ENCODE measurements at regions not wholly inside any gene's neighbourhood (a gene's known extent, or its start where the extent isn't known, plus 50 kb on each side); places are given as distances from the start of the nearest gene placed in this dataset.

GRCh38 chr2:9103663-9104277, 100.3 kb upstream of the MBOAT2 start:
- Histone ChIP-seq H3K9me3 (no peaks in the 10 kb centered on the region), H3K4me3 (ENCODE audit: low read depth in 1 of 2, low read length in 1 of 2) (no peak overlapping the region), H3K4me1 (ENCODE audit: control insufficient read depth in 1 of 2, insufficient read depth in 1 of 2, low read depth in 1 of 2, low read length in 1 of 2) (peaks cover 0 to 3% of the 10 kb centered on the region in 2 experiments), H3K36me3 (no peaks in the 10 kb centered on the region), H3K27ac (no peak overlapping the region), H3K27me3 (no peaks in the 10 kb centered on the region)
- TF ChIP-seq CTCF (IDR thresholded peaks at IDR 0.05): no peak

GRCh38 chr2:9102861-9103662, 99.6 kb upstream of the MBOAT2 start:
- no peak for TF ChIP-seq CTCF (IDR thresholded peaks at IDR 0.05)
- no peaks in the 10 kb centered on the region for H3K9me3 ChIP-seq
- H3K4me3 ChIP-seq (ENCODE audit: low read depth in 1 of 2, low read length in 1 of 2): no peak overlapping the region
- no peaks in the 10 kb centered on the region for H3K36me3 ChIP-seq
- no peak overlapping the region for H3K27ac ChIP-seq
- H3K4me1 ChIP-seq (ENCODE audit: control insufficient read depth in 1 of 2, insufficient read depth in 1 of 2, low read depth in 1 of 2, low read length in 1 of 2): peaks cover 0 to 3% of the 10 kb centered on the region in 2 experiments
- H3K27me3 ChIP-seq: no peaks in the 10 kb centered on the region

- Histone ChIP-seq H3K9me3 (no peaks in the 10 kb centered on the region), H3K36me3 (no peaks in the 10 kb centered on the region), H3K27me3 (no peaks in the 10 kb centered on the region), H3K4me3 (ENCODE audit: low read depth in 1 of 2, low read length in 1 of 2) (no peak overlapping the region), H3K27ac (no peak overlapping the region), H3K4me1 (ENCODE audit: control insufficient read depth in 1 of 2, insufficient read depth in 1 of 2, low read depth in 1 of 2, low read length in 1 of 2) (no peaks in the 10 kb centered on the region)
- no peak for TF ChIP-seq CTCF (IDR thresholded peaks at IDR 0.05)
These were observed 98.4 kb upstream of the MBOAT2 start for GRCh38 chr2:9101763-9102425.

- peaks cover 9 to 12% of the 10 kb centered on the region in 2 experiments for H3K4me1 ChIP-seq (ENCODE audit: control insufficient read depth in 1 of 2, insufficient read depth in 1 of 2, low read depth in 1 of 2, low read length in 1 of 2)
- no peaks in the 10 kb centered on the region for H3K36me3 ChIP-seq
- no peak overlapping the region for H3K4me3 ChIP-seq (ENCODE audit: low read depth in 1 of 2, low read length in 1 of 2)
- TF ChIP-seq CTCF (IDR thresholded peaks at IDR 0.05): no peak
- H3K9me3 ChIP-seq: no peaks in the 10 kb centered on the region
- no peaks in the 10 kb centered on the region for H3K27me3 ChIP-seq
- H3K27ac ChIP-seq: no peak overlapping the region
These were observed 96.8 kb upstream of the MBOAT2 start for GRCh38 chr2:9100080-9100876.

GRCh38 chr2:9099341-9099751, 95.9 kb upstream of the MBOAT2 start:
- Histone ChIP-seq H3K27ac (no peak overlapping the region), H3K36me3 (no peaks in the 10 kb centered on the region), H3K27me3 (no peaks in the 10 kb centered on the region), H3K4me1 (ENCODE audit: control insufficient read depth in 1 of 2, insufficient read depth in 1 of 2, low read depth in 1 of 2, low read length in 1 of 2) (peaks cover 12 to 13% of the 10 kb centered on the region in 2 experiments), H3K9me3 (no peaks in the 10 kb centered on the region), H3K4me3 (ENCODE audit: low read depth in 1 of 2, low read length in 1 of 2) (no peak overlapping the region)
- TF ChIP-seq CTCF (IDR thresholded peaks at IDR 0.05): no peak
